GM12878 (cell line): ENCODE measurements at regions not wholly inside any gene's neighbourhood (a gene's known extent, or its start where the extent isn't known, plus 50 kb on each side); places are given as distances from the start of the nearest gene placed in this dataset.

Experiments
- ATAC-seq: fragments of 200-7000 bp; cut with Tn5 transposase; 3 replicates; pipeline ENCODE4 v1.9.1; 2020; ENCODE audit warnings: mild to moderate bottlenecking, moderate library complexity
- BruUV-seq: library from RNA; stranded (reverse); fragments of 400-500 nt; replicated peaks from 2 replicates; lab custom pipeline; 2021; lab: Mats Ljungman, UMichigan
- CTCF ChIA-PET: fragments of 300-600 bp; sonication (Branson Sonifier 250); formaldehyde crosslinking; extraction: SDS; loops from one replicate; lab custom pipeline; 2021; ENCODE audit warnings: inconsistent platforms; lab: Yijun Ruan, JAX
- POLR2A ChIA-PET: fragments of 350-600 bp; formaldehyde crosslinking; extraction: SDS; loops from one replicate; lab custom pipeline; 2021; ENCODE audit warnings: inconsistent platforms; lab: Charles Lee
- RAD21 ChIA-PET: fragments of 300-600 bp; sonication (Branson Sonifier 250); formaldehyde crosslinking; loops from one replicate; lab custom pipeline; 2023; ENCODE audit warnings: antibody characterized with exemption; ENCODE audit not compliant: unreplicated experiment; lab: Charles Lee
- SMC1A ChIA-PET: fragments of 300-600 bp; sonication (Branson Sonifier 250); formaldehyde crosslinking; loops from one replicate; lab custom pipeline; 2023; ENCODE audit not compliant: unreplicated experiment, uncharacterized antibody; lab: Charles Lee
- DNase-seq: peaks from one replicate; pipeline ENCODE4 v3.0.0-alpha.2; 2011; ENCODE audit warnings: low read depth, low spot score
- FAIRE-seq: peaks from 3 replicates; lab custom pipeline; 2011; peaks lifted over from hg19 to GRCh38; lab: Jason Lieb, UNC
- H2AFZ ChIP-seq: 2 replicates; pipeline ENCODE4 v1.6.0; 2011; ENCODE audit warnings: low read depth, low read length, control low read depth; ENCODE audit not compliant: control insufficient read depth
- H3K27ac ChIP-seq: 2 replicates; pipeline ENCODE4 v1.5.1; 2011; ENCODE audit warnings: control low read depth; ENCODE audit not compliant: control insufficient read depth, insufficient read depth
- H3K27me3 ChIP-seq, 2 experiments: replicated peaks in 1 of 2; 2 replicates each; pipeline versions ENCODE4 v1.6.0 to v1.6.1; 2011; ENCODE audit warnings: low read length in 1 of 2; ENCODE audit not compliant: control insufficient read depth in 2 of 2, insufficient read depth in 2 of 2
- H3K36me3 ChIP-seq, 2 experiments: 2 replicates each; pipeline ENCODE4 v1.5.1; 2011; ENCODE audit warnings: low read length in 1 of 2; ENCODE audit not compliant: control insufficient read depth in 2 of 2, insufficient read depth in 2 of 2
- H3K4me1 ChIP-seq: 2 replicates; pipeline ENCODE4 v1.6.1; 2011; ENCODE audit warnings: mild to moderate bottlenecking, low read length, moderate library complexity, mixed read lengths; ENCODE audit not compliant: control insufficient read depth, insufficient read depth
- H3K4me2 ChIP-seq: 2 replicates; pipeline ENCODE4 v1.6.0; 2011; ENCODE audit warnings: control low read depth; ENCODE audit not compliant: control insufficient read depth, insufficient read depth
- H3K4me3 ChIP-seq: fragments of 200-600 bp; sonication (generic); 2 replicates; pipeline ENCODE4 v1.5.1; 2016
- H3K79me2 ChIP-seq: 2 replicates; pipeline ENCODE4 v1.6.0; 2011; ENCODE audit warnings: low read length; ENCODE audit not compliant: control insufficient read depth, insufficient read depth
- H3K9ac ChIP-seq: 2 replicates; pipeline ENCODE4 v1.8.0; 2011; ENCODE audit warnings: low read length, control low read depth, mixed read lengths; ENCODE audit not compliant: control insufficient read depth, insufficient read depth
- H3K9me3 ChIP-seq: replicated peaks from 3 replicates; pipeline ENCODE4 v1.5.1; 2011; ENCODE audit warnings: mild to moderate bottlenecking, low read length; ENCODE audit not compliant: control insufficient read depth, insufficient read depth
- H4K20me1 ChIP-seq: 2 replicates; pipeline ENCODE4 v1.6.0; 2011; ENCODE audit not compliant: control insufficient read depth, insufficient read depth
- BMI1 ChIP-seq: fragments of 450-650 bp; IDR thresholded peaks from 2 replicates; pipeline ENCODE4 v1.6.1; 2016; ENCODE audit warnings: mild to moderate bottlenecking, moderate library complexity, borderline replicate concordance
- CREM ChIP-seq: IDR thresholded peaks from 2 replicates; pipeline ENCODE4 v1.6.1; 2014; ENCODE audit warnings: antibody characterized with exemption, low read depth
- CUX1 ChIP-seq: IDR thresholded peaks from 2 replicates; pipeline ENCODE4 v1.6.1; 2012; ENCODE audit warnings: improper control_type of control experiment, low read depth, low read length; ENCODE audit not compliant: insufficient replicate concordance
- ELK1 ChIP-seq: IDR thresholded peaks from 2 replicates; pipeline ENCODE4 v1.6.1; 2012; ENCODE audit warnings: low read depth, low read length, improper control_type of control experiment
- EZH2 ChIP-seq: IDR thresholded peaks from 2 replicates; pipeline ENCODE4 v1.6.1; 2012; ENCODE audit warnings: low read depth, mild to moderate bottlenecking, control low read depth, inconsistent platforms, low read length, borderline replicate concordance; ENCODE audit not compliant: control insufficient read depth
- HDAC6 ChIP-seq: fragments of 200-600 bp; sonication (generic); IDR thresholded peaks from one replicate; pipeline ENCODE4 v1.8.0; 2017; ENCODE audit warnings: antibody characterized with exemption; ENCODE audit not compliant: unreplicated experiment
- HSF1 ChIP-seq: fragments of 150-350 bp; IDR thresholded peaks from 2 replicates; pipeline ENCODE4 v1.6.1; 2014; ENCODE audit warnings: mild to moderate bottlenecking, low read depth, low read length
- JUNB ChIP-seq: IDR thresholded peaks from 2 replicates; pipeline ENCODE4 v1.6.1; 2016; ENCODE audit warnings: antibody characterized with exemption, mild to moderate bottlenecking
- MTA2 ChIP-seq: fragments of 450-650 bp; IDR thresholded peaks from 2 replicates; pipeline ENCODE4 v1.6.1; 2016; ENCODE audit warnings: low read depth, mild to moderate bottlenecking, moderate library complexity
- PAX8 ChIP-seq: fragments of 450-650 bp; IDR thresholded peaks from 2 replicates; pipeline ENCODE4 v1.6.1; 2017; ENCODE audit warnings: mild to moderate bottlenecking, moderate library complexity
- TAF1 ChIP-seq: IDR thresholded peaks from 2 replicates; pipeline ENCODE4 v1.6.1; 2011; ENCODE audit warnings: mild to moderate bottlenecking, low read depth, low read length, borderline replicate concordance
- ZBTB40 ChIP-seq: fragments of 450-650 bp; IDR thresholded peaks from 2 replicates; pipeline ENCODE4 v1.6.1; 2016; ENCODE audit warnings: mild to moderate bottlenecking, moderate library complexity, borderline replicate concordance
- WGBS: methylation state at CpG from one replicate; pipeline ENCODE4 v1.1.6; 2016; ENCODE audit warnings: low lambda C conversion rate; ENCODE audit not compliant: insufficient replicate concordance, insufficient coverage; ENCODE audit errors: missing lambda C conversion rate; 5-methylcytosine and 5-hydroxymethylcytosine counted together
- in situ Hi-C: fragments of 300-500 bp; cut with MboI; formaldehyde crosslinking; loops from 9 replicates; pipeline ENCODE4 v1.14.3; 2018; ENCODE audit warnings: mixed read lengths
- intact Hi-C: fragments of 100-400 bp; cut with micrococcal nuclease; formaldehyde crosslinking; loops from one replicate; pipeline ENCODE4 v1.14.2; 2022; ENCODE audit not compliant: unreplicated experiment

- no peak for TF ChIP-seq BMI1
- no peak for TF ChIP-seq ZBTB40
- no peak for TF ChIP-seq HDAC6
- no peak for TF ChIP-seq CUX1
- no peak for TF ChIP-seq EZH2
- no peak for TF ChIP-seq TAF1
- no peak for TF ChIP-seq MTA2
- no peak for TF ChIP-seq ELK1
- no peak for TF ChIP-seq JUNB
- TF ChIP-seq PAX8 = no peak
- no peak for TF ChIP-seq CREM
- no peak for TF ChIP-seq HSF1
Measured at GRCh38 chr12:94736820-94737219, 86.5 kb upstream of the TMCC3 start.

More at GRCh38 chr12:94736820-94737219, 86.5 kb upstream of the TMCC3 start:
- ChIA-PET CTCF (interaction anchor here (0.8 kb wide), 2 partner anchors 8 to 14 kb away, joined by 3 to 5 read pairs; no protein-coding TSS in a partner anchor), RAD21 (interaction anchor here (1.4 kb wide), 1 partner anchor 30 kb away, joined by 3 read pairs; no protein-coding TSS in a partner anchor), SMC1A (interaction anchor here (1.2 to 1.6 kb wide), 3 partner anchors 14 to 139 kb away, joined by 3 to 5 read pairs (median 4); no protein-coding TSS in a partner anchor), POLR2A (interaction anchor here (0.8 kb wide), 2 partner anchors 8 to 16 kb away, joined by 3 read pairs; no protein-coding TSS in a partner anchor)
- intact Hi-C loops (no loop called here), in situ Hi-C loops (no loop called here)
- Histone ChIP-seq H3K9ac (no peak overlapping the region), H3K27ac (peak overlapping the region; percentile 15; the same call in 1 of the 2 replicates), H3K4me2 (no peak overlapping the region), H3K79me2 (peaks cover 11% of the 10 kb centered on the region), H3K27me3 (no peaks in the 10 kb centered on the region), H3K4me3 (no peak overlapping the region), H3K4me1 (no peaks in the 10 kb centered on the region), H3K9me3 (no peaks in the 10 kb centered on the region; the same call in 2 of the 3 replicates), H4K20me1 (no peaks in the 10 kb centered on the region), H2AFZ (no peak overlapping the region), H3K36me3 (peaks cover 2 to 8% of the 10 kb centered on the region in 2 experiments; a peak in 3 of 4 replicates)
- DNase-seq (no peak), ATAC-seq (no peak), FAIRE-seq (no peak)
- no TSS peak for BruUV-seq
- 95% methylated on average over 5 of the region's 5 CpGs for WGBS
